B cell (primary cell): ENCODE measurements at regions not wholly inside any gene's neighbourhood (a gene's known extent, or its start where the extent isn't known, plus 50 kb on each side); places are given as distances from the start of the nearest gene placed in this dataset.

Source experiments
- ATAC-seq: fragments of 200-7000 bp; cut with Tn5 transposase; one replicate; pipeline ENCODE4 v1.10.0; 2021; ENCODE audit warnings: low read depth, mild to moderate bottlenecking, moderate number of reproducible peaks, moderate library complexity
- CTCF ChIA-PET: fragments of 350-600 bp; sonication (Branson Sonifier 250); formaldehyde crosslinking; loops from one replicate; lab custom pipeline; 2021; ENCODE audit warnings: antibody characterized with exemption, inconsistent platforms; lab: Charles Lee
- POLR2A ChIA-PET: fragments of 350-600 bp; sonication (Branson Sonifier 250); formaldehyde crosslinking; loops from one replicate; lab custom pipeline; 2021; ENCODE audit warnings: antibody characterized with exemption; lab: Charles Lee
- DNase-seq: peaks from one replicate; pipeline ENCODE4 v3.0.0; 2013
- H2AFZ ChIP-seq: 2 replicates; pipeline ENCODE4 v1.6.1; 2012; ENCODE audit warnings: mild to moderate bottlenecking, low read depth, low read length; ENCODE audit not compliant: insufficient read depth, poor library complexity, severe bottlenecking
- H3K27ac ChIP-seq, 2 donors: 1 replicate in 1 of 2; 2 replicates in 1 of 2; pipeline ENCODE4 v1.5.1; 2012 to 2013; ENCODE audit warnings: low read length in 2 of 2, mild to moderate bottlenecking in 2 of 2, moderate library complexity in 1 of 2
- H3K27me3 ChIP-seq, 4 experiments: fragments of 200-600 bp in 1 of 4; sonication (generic) in 1 of 4; replicated peaks in 1 of 4; 1 replicate in 2 of 4; 2 replicates in 2 of 4; pipeline versions ENCODE4 v1.6.1 to v1.7.0; 2013 to 2016; ENCODE audit warnings: low read length in 3 of 4, mild to moderate bottlenecking in 2 of 4, mixed read lengths in 1 of 4, moderate library complexity in 1 of 4; ENCODE audit not compliant: insufficient read depth in 4 of 4, control insufficient read depth in 3 of 4; ENCODE audit errors: control extremely low read depth in 1 of 4
- H3K36me3 ChIP-seq, 2 experiments: replicated peaks in 1 of 2; 1 replicate in 1 of 2; 2 replicates in 1 of 2; pipeline versions ENCODE4 v1.6.1 to v1.7.1; 2013; ENCODE audit warnings: low read length in 1 of 2; ENCODE audit not compliant: insufficient read depth in 2 of 2, control insufficient read depth in 1 of 2; ENCODE audit errors: control extremely low read depth in 1 of 2, extremely low read depth in 1 of 2
- H3K4me1 ChIP-seq, 2 donors: fragments of 200-600 bp in 1 of 2; sonication (generic) in 1 of 2; 1 replicate in 1 of 2; 2 replicates in 1 of 2; pipeline versions ENCODE4 v1.5.1 to v1.6.1; 2013 to 2017; ENCODE audit warnings: low read length in 2 of 2; ENCODE audit not compliant: control insufficient read depth in 2 of 2, insufficient read depth in 2 of 2
- H3K4me2 ChIP-seq: replicated peaks from 2 replicates; pipeline ENCODE3; 2012; ENCODE audit warnings: mild to moderate bottlenecking, low read depth, low read length; ENCODE audit not compliant: poor library complexity, severe bottlenecking
- H3K4me3 ChIP-seq, 5 experiments: fragments of 200-600 bp in 1 of 5; sonication (generic) in 1 of 5; 1 replicate in 3 of 5; 2 replicates in 2 of 5; pipeline versions ENCODE4 v1.5.1 to v1.7.0; 2011 to 2016; ENCODE audit warnings: low read length in 4 of 5, mild to moderate bottlenecking in 4 of 5, low read depth in 2 of 5, control low read depth in 1 of 5, moderate library complexity in 1 of 5; ENCODE audit not compliant: insufficient read depth in 1 of 5; ENCODE audit errors: control extremely low read depth in 1 of 5, extremely low read depth in 1 of 5
- H3K79me2 ChIP-seq: fragments of 200-600 bp; sonication (generic); one replicate; pipeline ENCODE4 v1.6.0; 2016; ENCODE audit warnings: low read length; ENCODE audit not compliant: control insufficient read depth, insufficient read depth
- H3K9ac ChIP-seq: fragments of 200-600 bp; sonication (generic); 2 replicates; pipeline ENCODE4 v1.6.1; 2017; ENCODE audit warnings: mild to moderate bottlenecking, low read length, moderate library complexity
- H3K9me3 ChIP-seq, 3 donors: one replicate each; pipeline versions ENCODE4 v1.6.1 to v1.7.1; 2013; ENCODE audit warnings: low read length in 2 of 3; ENCODE audit not compliant: control insufficient read depth in 2 of 3, insufficient read depth in 1 of 3; ENCODE audit errors: control extremely low read depth in 1 of 3
- H4K20me1 ChIP-seq: 2 replicates; pipeline ENCODE4 v1.6.0; 2012; ENCODE audit warnings: mild to moderate bottlenecking, low read length; ENCODE audit not compliant: insufficient read depth, control insufficient read depth, poor library complexity, severe bottlenecking
- H3K27ac Mint-ChIP-seq: one replicate; pipeline ENCODE4 v1.8.0; 2021; ENCODE audit warnings: mixed read lengths
- H3K27me3 Mint-ChIP-seq: one replicate; pipeline ENCODE4 v1.8.0; 2021; ENCODE audit warnings: mixed read lengths
- H3K4me1 Mint-ChIP-seq: one replicate; pipeline ENCODE4 v1.8.0; 2021; ENCODE audit warnings: mixed read lengths
- H3K4me3 Mint-ChIP-seq: one replicate; pipeline ENCODE4 v1.8.0; 2021; ENCODE audit warnings: mixed read lengths
- H3K9me3 Mint-ChIP-seq: one replicate; pipeline ENCODE4 v1.8.0; 2022; ENCODE audit warnings: mixed read lengths; ENCODE audit not compliant: insufficient read depth
- EZH2 ChIP-seq: IDR thresholded peaks from 2 replicates; pipeline ENCODE4 v1.6.1; 2012; ENCODE audit warnings: borderline replicate concordance, low read depth, mild to moderate bottlenecking, moderate library complexity, low read length; ENCODE audit not compliant: insufficient read depth, poor library complexity, severe bottlenecking
- WGBS: methylation state at CpG from one replicate; pipeline ENCODE4 v1.1.5; 2013; ENCODE audit warnings: missing lambda C conversion rate; ENCODE audit not compliant: insufficient coverage; 5-methylcytosine and 5-hydroxymethylcytosine counted together
- intact Hi-C: fragments of 100-400 bp; cut with micrococcal nuclease; formaldehyde crosslinking; loops from one replicate; pipeline ENCODE4 v1.10.0; 2022
- TF ChIP-seq, protein P1 (sequence below): fragments of 200-600 bp; IDR thresholded peaks from one replicate; pipeline ENCODE4 v1.8.0; 2022; ENCODE audit warnings: antibody characterized with exemption, mild to moderate bottlenecking

DNA sequence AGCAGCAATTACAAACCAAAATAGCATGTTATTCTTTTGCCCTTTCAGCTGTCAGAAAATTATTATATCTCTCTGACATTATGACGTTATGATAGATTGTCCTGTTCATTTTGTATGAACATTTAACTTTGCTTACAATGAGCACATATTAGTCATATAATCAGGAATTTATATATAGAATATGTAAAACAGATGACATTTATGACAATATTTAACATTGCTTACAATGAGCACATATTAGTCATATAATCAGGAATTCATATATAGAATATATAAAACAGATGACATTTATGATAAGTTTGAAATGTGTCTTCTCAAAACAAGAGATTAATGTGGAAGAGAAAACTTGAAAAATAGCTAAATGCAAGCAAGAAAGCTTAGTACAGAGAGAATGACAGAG is 1180.2 kb downstream of the CDH12 start:
- Histone ChIP-seq H3K27me3 (no peaks in the 10 kb centered on the region), H3K9me3 (no peaks in the 10 kb centered on the region), H3K4me3 (no peak overlapping the region), H4K20me1 (no peaks in the 10 kb centered on the region), H3K9ac (no peak overlapping the region), H2AFZ (no peak overlapping the region), H3K4me1 (no peaks in the 10 kb centered on the region), H3K36me3 (no peaks in the 10 kb centered on the region), H3K4me2 (no peak overlapping the region), H3K27ac (no peak overlapping the region), H3K79me2 (no peaks in the 10 kb centered on the region)
- TF ChIP-seq EZH2: no peak
- TF ChIP-seq, protein P1, sequence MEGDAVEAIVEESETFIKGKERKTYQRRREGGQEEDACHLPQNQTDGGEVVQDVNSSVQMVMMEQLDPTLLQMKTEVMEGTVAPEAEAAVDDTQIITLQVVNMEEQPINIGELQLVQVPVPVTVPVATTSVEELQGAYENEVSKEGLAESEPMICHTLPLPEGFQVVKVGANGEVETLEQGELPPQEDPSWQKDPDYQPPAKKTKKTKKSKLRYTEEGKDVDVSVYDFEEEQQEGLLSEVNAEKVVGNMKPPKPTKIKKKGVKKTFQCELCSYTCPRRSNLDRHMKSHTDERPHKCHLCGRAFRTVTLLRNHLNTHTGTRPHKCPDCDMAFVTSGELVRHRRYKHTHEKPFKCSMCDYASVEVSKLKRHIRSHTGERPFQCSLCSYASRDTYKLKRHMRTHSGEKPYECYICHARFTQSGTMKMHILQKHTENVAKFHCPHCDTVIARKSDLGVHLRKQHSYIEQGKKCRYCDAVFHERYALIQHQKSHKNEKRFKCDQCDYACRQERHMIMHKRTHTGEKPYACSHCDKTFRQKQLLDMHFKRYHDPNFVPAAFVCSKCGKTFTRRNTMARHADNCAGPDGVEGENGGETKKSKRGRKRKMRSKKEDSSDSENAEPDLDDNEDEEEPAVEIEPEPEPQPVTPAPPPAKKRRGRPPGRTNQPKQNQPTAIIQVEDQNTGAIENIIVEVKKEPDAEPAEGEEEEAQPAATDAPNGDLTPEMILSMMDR: no peak
- no CpG with 5 or more reads among the region's 1 CpG for WGBS
- Mint-ChIP-seq H3K4me1 (no peaks in the 10 kb centered on the region), H3K9me3 (no peaks in the 10 kb centered on the region), H3K4me3 (no peak overlapping the region), H3K27ac (no peak overlapping the region), H3K27me3 (no peaks in the 10 kb centered on the region)
- intact Hi-C loops: no loop called here
- ChIA-PET CTCF (no interaction called here), POLR2A (no interaction called here)
- ATAC-seq (no peak), DNase-seq (no peak)

DNA sequence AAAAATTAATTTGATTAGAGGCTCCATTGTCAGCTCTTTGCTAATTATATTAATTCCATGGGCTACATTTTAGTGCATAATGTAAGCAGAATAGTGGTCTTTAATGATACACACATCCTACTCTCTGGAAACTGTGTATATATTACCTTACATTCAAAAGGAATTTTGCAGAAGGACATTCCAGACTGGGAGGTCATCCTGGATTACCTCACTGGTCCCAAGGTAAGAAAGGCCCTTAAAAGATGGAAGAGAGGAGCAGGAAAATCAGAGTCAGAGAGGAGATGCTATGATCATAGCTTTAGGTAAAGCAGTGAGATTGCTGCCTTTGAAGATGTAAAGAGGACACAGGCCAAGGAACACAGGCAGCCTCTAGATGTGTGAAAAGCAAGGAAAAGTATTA is 1180.8 kb downstream of the CDH12 start:
- no peaks in the 10 kb centered on the region for H3K79me2 ChIP-seq
- Mint-ChIP-seq H3K27me3 (no peaks in the 10 kb centered on the region), H3K9me3 (no peaks in the 10 kb centered on the region), H3K27ac (no peak overlapping the region), H3K4me3 (no peak overlapping the region), H3K4me1 (no peaks in the 10 kb centered on the region)
- no peaks in the 10 kb centered on the region for H3K9me3 ChIP-seq
- no peaks in the 10 kb centered on the region for H3K36me3 ChIP-seq
- H2AFZ ChIP-seq: no peak overlapping the region
- H3K27me3 ChIP-seq: no peaks in the 10 kb centered on the region
- H3K4me3 ChIP-seq: no peak overlapping the region
- no peak overlapping the region for H3K4me2 ChIP-seq
- no peak overlapping the region for H3K27ac ChIP-seq
- no peaks in the 10 kb centered on the region for H3K4me1 ChIP-seq
- ChIA-PET POLR2A (no interaction called here), CTCF (no interaction called here)
- intact Hi-C loops: no loop called here
- no peak for DNase-seq
- no peak overlapping the region for H3K9ac ChIP-seq
- H4K20me1 ChIP-seq: no peaks in the 10 kb centered on the region
- TF ChIP-seq EZH2: no peak
- TF ChIP-seq, protein P1: no peak
- no peak for ATAC-seq
